ENCODE measurements at regions not wholly inside any gene's neighbourhood (a gene's known extent, or its start where the extent isn't known, plus 50 kb on each side); places are given as distances from the start of the nearest gene placed in this dataset.

DNA sequence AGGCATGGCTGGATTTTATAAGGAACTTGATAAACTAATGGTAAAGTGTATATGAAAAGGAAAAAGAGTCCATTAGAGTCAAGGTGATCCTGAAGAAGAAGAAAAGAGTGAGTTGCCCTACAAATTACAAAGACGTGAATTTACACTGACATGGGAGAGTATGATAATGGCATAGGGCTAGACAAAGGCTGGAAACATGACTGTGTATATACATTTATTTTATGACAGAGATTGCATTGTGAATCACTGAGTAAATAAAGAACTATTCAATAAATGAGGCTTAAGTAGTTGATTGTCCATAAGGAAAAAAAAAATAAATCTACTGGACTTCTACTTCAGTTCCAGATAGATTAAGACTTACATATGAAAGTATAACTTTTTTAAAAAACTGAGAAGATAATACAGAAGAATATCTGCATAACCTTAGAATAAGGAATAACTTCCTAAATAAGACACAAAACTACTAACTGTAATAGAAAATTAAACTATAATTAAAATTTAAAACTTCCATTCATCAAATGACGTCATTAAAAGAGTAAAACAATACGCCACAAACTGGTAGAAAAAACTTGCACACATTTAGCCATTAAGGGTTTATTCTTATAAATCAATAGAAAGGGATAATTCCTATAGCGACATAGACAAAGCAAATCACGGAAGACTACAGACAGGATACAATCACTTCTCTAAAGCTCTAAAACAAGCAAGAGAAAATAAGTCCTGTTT, 278.5 kb downstream of the NOVA1 start:
- no peak for DNase-seq (ENCODE audit: low read depth in 1 of 2, low spot score in 1 of 2)
- H3K4me3 ChIP-seq (replicated peaks; ENCODE audit: insufficient read depth, low read length) = no peak overlapping the region
- TF ChIP-seq REST (IDR thresholded peaks at IDR 0.05; ENCODE audit: insufficient replicate concordance, low read depth) = no peak
- H3K27me3 ChIP-seq (ENCODE audit: insufficient read depth, poor library complexity, severe bottlenecking) = no peaks in the 10 kb centered on the region
- H3K27ac ChIP-seq (replicated peaks) = no peak overlapping the region

DNA sequence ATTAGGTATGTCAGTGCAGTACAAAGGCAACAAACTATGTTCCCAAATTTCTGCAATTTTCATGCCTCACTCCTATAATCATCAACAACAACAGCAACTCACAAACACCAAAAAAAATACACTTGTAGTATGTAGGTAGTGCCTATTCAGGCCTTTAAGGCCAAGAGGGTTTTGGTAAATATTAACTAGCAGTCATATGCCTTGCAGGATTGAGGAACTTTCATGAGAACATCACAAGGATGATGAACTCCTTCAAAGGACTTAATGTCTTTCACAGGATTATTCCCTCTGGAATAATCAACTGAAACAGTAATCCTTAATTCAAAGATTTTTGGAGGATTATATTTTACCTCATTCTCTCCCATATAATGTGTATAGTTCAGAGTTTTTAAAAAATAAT, 293.8 kb downstream of the NOVA1 start:
- Histone ChIP-seq H3K27ac (replicated peaks) (no peak overlapping the region), H3K27me3 (ENCODE audit: insufficient read depth, poor library complexity, severe bottlenecking) (no peaks in the 10 kb centered on the region), H3K4me3 (replicated peaks; ENCODE audit: insufficient read depth, low read length) (no peak overlapping the region)
- TF ChIP-seq SPI1 (IDR thresholded peaks at IDR 0.05; ENCODE audit: borderline replicate concordance, low read depth) (no peak), POLR2AphosphoS5 (IDR thresholded peaks at IDR 0.05; ENCODE audit: low read depth) (no peak), GABPA (IDR thresholded peaks at IDR 0.05; ENCODE audit: low read depth) (no peak), REST (IDR thresholded peaks at IDR 0.05; ENCODE audit: insufficient replicate concordance, low read depth) (no peak), CTCF (IDR thresholded peaks at IDR 0.05; ENCODE audit: insufficient read depth, low read length) (no peak)
- DNase-seq (ENCODE audit: low read depth in 1 of 2, low spot score in 1 of 2) = no peak

DNA sequence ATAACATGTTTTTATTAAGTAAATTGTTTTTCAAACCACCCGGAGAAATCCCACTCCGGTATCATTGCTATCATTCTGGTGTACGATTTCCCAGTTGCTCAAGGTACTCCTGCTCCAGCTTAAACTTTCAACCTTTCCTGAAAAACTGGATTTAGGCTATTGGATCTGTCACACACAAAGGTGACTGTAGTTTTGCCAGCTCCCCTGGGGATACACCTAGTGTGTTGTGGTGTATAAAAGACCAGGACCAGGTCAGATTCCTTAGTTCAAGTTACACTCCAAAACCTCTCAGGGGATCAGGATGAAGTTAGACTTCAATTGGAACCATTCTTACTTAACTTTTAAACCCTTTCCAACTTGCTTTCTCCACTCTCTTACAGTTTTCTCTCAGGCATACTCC, 303.9 kb downstream of the NOVA1 start:
- no peaks in the 10 kb centered on the region for H3K27me3 ChIP-seq (ENCODE audit: insufficient read depth, poor library complexity, severe bottlenecking)
- no peak overlapping the region for H3K27ac ChIP-seq (replicated peaks)
- no peak overlapping the region for H3K4me3 ChIP-seq (replicated peaks; ENCODE audit: insufficient read depth, low read length)
- DNase-seq (ENCODE audit: low read depth in 1 of 2, low spot score in 1 of 2) = no peak
- TF ChIP-seq SPI1 (IDR thresholded peaks at IDR 0.05; ENCODE audit: borderline replicate concordance, low read depth) = no peak
- no peak for TF ChIP-seq CTCF (IDR thresholded peaks at IDR 0.05; ENCODE audit: insufficient read depth, low read length)
- no peak for TF ChIP-seq REST (IDR thresholded peaks at IDR 0.05; ENCODE audit: insufficient replicate concordance, low read depth)
- no peak for TF ChIP-seq GABPA (IDR thresholded peaks at IDR 0.05; ENCODE audit: low read depth)
- no peak for TF ChIP-seq POLR2AphosphoS5 (IDR thresholded peaks at IDR 0.05; ENCODE audit: low read depth)
